ENCODE measurements at regions not wholly inside any gene's neighbourhood (a gene's known extent, or its start where the extent isn't known, plus 50 kb on each side); places are given as distances from the start of the nearest gene placed in this dataset.
"Not testable (repeated sequence)": the region's sequence is repeated elsewhere in the genome, so short reads cannot be mapped to it uniquely, and the experiment has no call there.

- DNase-seq (ENCODE audit: low read depth), result no peak
- no peak overlapping the region for H3K4me3 ChIP-seq (ENCODE audit: low read depth, low read length)
These were observed 168.7 kb upstream of the TMCC3 start for GRCh38 chr12:94819011-94819410.

- no peak overlapping the region for H3K4me3 ChIP-seq (ENCODE audit: low read depth, low read length)
- no peak for DNase-seq (ENCODE audit: low read depth)
These were observed 167.3 kb upstream of the TMCC3 start for GRCh38 chr12:94817695-94818075.

- DNase-seq (ENCODE audit: low read depth), result not testable (repeated sequence)
These were observed 166.8 kb upstream of the TMCC3 start for GRCh38 chr12:94817201-94817600.

GRCh38 chr12:94816746-94817145, 166.4 kb upstream of the TMCC3 start:
- not testable (repeated sequence) for H3K4me3 ChIP-seq (ENCODE audit: low read depth, low read length); DNase-seq (ENCODE audit: low read depth)

More at GRCh38 chr12:94817201-94817600, 166.8 kb upstream of the TMCC3 start:
- H3K4me3 ChIP-seq (ENCODE audit: low read depth, low read length), result not testable (repeated sequence)

GRCh38 chr12:94815958-94816357, 165.6 kb upstream of the TMCC3 start:
- H3K4me3 ChIP-seq (ENCODE audit: low read depth, low read length), result no peak overlapping the region
- no peak for DNase-seq (ENCODE audit: low read depth)

- H3K4me3 ChIP-seq (ENCODE audit: low read depth, low read length), result no peak overlapping the region
- no peak for DNase-seq (ENCODE audit: low read depth)
These were observed 165.1 kb upstream of the TMCC3 start for GRCh38 chr12:94815450-94815849.

GRCh38 chr12:94813314-94813713, 163.0 kb upstream of the TMCC3 start:
- no peak overlapping the region for H3K4me3 ChIP-seq (ENCODE audit: low read depth, low read length)
- DNase-seq (ENCODE audit: low read depth), result no peak

- no peak overlapping the region for H3K4me3 ChIP-seq (ENCODE audit: low read depth, low read length)
- DNase-seq (ENCODE audit: low read depth), result no peak
These were observed 162.0 kb upstream of the TMCC3 start for GRCh38 chr12:94812345-94812744.

- no peak for DNase-seq (ENCODE audit: low read depth)
- H3K4me3 ChIP-seq (ENCODE audit: low read depth, low read length), result no peak overlapping the region
These were observed 161.3 kb upstream of the TMCC3 start for GRCh38 chr12:94811611-94812010.

GRCh38 chr12:94807951-94808350, 157.6 kb upstream of the TMCC3 start:
- DNase-seq (ENCODE audit: low read depth), result no peak
- no peak overlapping the region for H3K4me3 ChIP-seq (ENCODE audit: low read depth, low read length)

GRCh38 chr12:94806617-94807016, 156.3 kb upstream of the TMCC3 start:
- no peak for DNase-seq (ENCODE audit: low read depth)
- no peak overlapping the region for H3K4me3 ChIP-seq (ENCODE audit: low read depth, low read length)

GRCh38 chr12:94805749-94806529, 155.6 kb upstream of the TMCC3 start:
- DNase-seq (ENCODE audit: low read depth), result peak; percentile 62
- no peak overlapping the region for H3K4me3 ChIP-seq (ENCODE audit: low read depth, low read length)

- H3K4me3 ChIP-seq (ENCODE audit: low read depth, low read length), result no peak overlapping the region
- no peak for DNase-seq (ENCODE audit: low read depth)
These were observed 153.6 kb upstream of the TMCC3 start for GRCh38 chr12:94803939-94804338.

- no peak for DNase-seq (ENCODE audit: low read depth)
- H3K4me3 ChIP-seq (ENCODE audit: low read depth, low read length), result no peak overlapping the region
These were observed 152.4 kb upstream of the TMCC3 start for GRCh38 chr12:94802796-94803195.

GRCh38 chr12:94801745-94802144, 151.4 kb upstream of the TMCC3 start:
- no peak for DNase-seq (ENCODE audit: low read depth)
- no peak overlapping the region for H3K4me3 ChIP-seq (ENCODE audit: low read depth, low read length)

GRCh38 chr12:94799136-94799535, 148.8 kb upstream of the TMCC3 start:
- no peak for DNase-seq (ENCODE audit: low read depth)
- H3K4me3 ChIP-seq (ENCODE audit: low read depth, low read length), result no peak overlapping the region

GRCh38 chr12:94798113-94798512, 147.8 kb upstream of the TMCC3 start:
- H3K4me3 ChIP-seq (ENCODE audit: low read depth, low read length), result no peak overlapping the region
- DNase-seq (ENCODE audit: low read depth), result peak; percentile 19

- H3K4me3 ChIP-seq (ENCODE audit: low read depth, low read length), result no peak overlapping the region
- peak; percentile 11 for DNase-seq (ENCODE audit: low read depth)
These were observed 145.2 kb upstream of the TMCC3 start for GRCh38 chr12:94795520-94795919.

GRCh38 chr12:94795044-94795443, 144.7 kb upstream of the TMCC3 start:
- no peak overlapping the region for H3K4me3 ChIP-seq (ENCODE audit: low read depth, low read length)
- no peak for DNase-seq (ENCODE audit: low read depth)

- H3K4me3 ChIP-seq (ENCODE audit: low read depth, low read length), result no peak overlapping the region
- DNase-seq (ENCODE audit: low read depth), result peak; percentile 26
These were observed 142.8 kb upstream of the TMCC3 start for GRCh38 chr12:94793191-94793595.

GRCh38 chr12:94792693-94793092, 142.3 kb upstream of the TMCC3 start:
- no peak overlapping the region for H3K4me3 ChIP-seq (ENCODE audit: low read depth, low read length)

More at GRCh38 chr12:94792693-94793092, 142.3 kb upstream of the TMCC3 start:
- peak; percentile 33 for DNase-seq (ENCODE audit: low read depth)
